HG03045 (cell line): ENCODE measurements at regions not wholly inside any gene's neighbourhood (a gene's known extent, or its start where the extent isn't known, plus 50 kb on each side); places are given as distances from the start of the nearest gene placed in this dataset.
"Not testable (repeated sequence)": the region's sequence is repeated elsewhere in the genome, so short reads cannot be mapped to it uniquely, and the experiment has no call there.

Experiments
- ATAC-seq: cut with Tn5 transposase; IDR thresholded peaks from one replicate; pipeline ENCODE4 v1.9.1; 2021; ENCODE audit warnings: mild to moderate bottlenecking, moderate library complexity; ENCODE audit not compliant: unreplicated experiment

- ATAC-seq, result no peak
Observed at GRCh38 chr22:47354668-47355387, 592.4 kb downstream of the TBC1D22A start.

GRCh38 chr22:47352920-47353700 is 590.7 kb downstream of the TBC1D22A start:
- no peak for ATAC-seq

- ATAC-seq, result no peak
Observed at GRCh38 chr22:47351836-47352579, 589.6 kb downstream of the TBC1D22A start.

DNA sequence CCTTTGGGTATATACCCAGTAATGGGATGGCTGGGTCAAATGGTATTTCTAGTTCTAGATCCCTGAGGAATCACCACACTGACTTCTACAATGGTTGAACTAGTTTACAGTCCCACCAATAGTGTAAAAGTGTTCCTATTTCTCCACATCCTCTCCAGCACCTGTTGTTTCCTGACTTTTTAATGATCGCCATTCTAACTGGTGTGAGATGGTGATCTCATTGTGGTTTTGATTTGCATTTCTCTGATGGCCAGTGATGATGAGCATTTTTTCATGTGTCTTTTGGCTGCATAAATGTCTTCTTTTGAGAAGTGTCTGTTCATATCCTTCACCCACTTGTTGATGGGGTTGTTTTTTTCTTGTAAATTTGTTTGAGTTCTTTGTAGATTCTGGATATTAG is 583.8 kb downstream of the TBC1D22A start:
- ATAC-seq, result not testable (repeated sequence)

- ATAC-seq, result no peak
Observed at GRCh38 chr22:47345025-47345424, 582.6 kb downstream of the TBC1D22A start.

DNA sequence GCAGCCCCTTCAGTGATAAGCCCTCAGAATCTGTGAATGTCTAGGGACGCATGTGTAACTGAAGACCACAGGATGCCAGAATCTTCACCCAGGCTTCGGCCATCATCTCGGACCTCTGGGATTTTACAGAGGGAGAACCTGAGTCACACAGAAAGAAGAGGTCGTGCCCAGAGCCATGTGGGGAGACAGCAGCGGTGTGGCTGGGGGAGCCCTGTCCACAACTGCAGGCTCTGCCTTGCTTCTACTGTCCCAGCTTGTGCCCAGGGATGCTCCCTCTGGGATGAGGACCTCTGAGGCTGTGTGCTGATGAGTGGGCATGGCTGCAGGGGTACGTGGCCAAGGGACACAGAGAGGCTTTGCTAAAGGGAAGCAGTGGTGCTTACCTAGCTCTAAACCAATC is 582.0 kb downstream of the TBC1D22A start:
- ATAC-seq, result no peak

- ATAC-seq, result no peak
Observed at GRCh38 chr22:47343611-47344010, 581.2 kb downstream of the TBC1D22A start.

- no peak for ATAC-seq
Observed at GRCh38 chr22:47342446-47342845, 580.0 kb downstream of the TBC1D22A start.

GRCh38 chr22:47341464-47341863 is 579.0 kb downstream of the TBC1D22A start:
- no peak for ATAC-seq

GRCh38 chr22:47340851-47341436 is 578.5 kb downstream of the TBC1D22A start:
- no peak for ATAC-seq

DNA sequence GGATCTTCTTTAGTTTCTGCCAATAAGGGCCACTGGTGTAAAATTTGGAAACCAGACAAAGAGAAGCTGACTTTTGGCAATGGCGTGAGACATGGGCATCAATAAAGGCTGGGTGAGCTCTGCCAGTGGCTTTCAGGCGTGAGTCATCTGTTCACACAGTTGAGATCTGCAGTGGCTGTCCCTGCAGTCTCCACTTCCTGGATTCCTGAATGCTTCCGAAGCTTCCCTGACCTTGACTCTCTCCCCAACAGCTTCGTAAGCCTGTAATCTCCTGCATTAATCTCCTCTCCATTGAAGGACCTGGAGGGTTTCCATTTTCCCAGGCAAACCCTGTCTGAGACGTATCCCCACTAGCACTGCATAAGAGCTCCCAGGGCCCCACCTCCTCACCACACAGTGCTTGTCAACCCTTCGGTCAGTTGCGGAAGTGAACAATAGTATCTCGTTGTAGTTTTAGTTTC is 574.7 kb downstream of the TBC1D22A start:
- no peak for ATAC-seq

DNA sequence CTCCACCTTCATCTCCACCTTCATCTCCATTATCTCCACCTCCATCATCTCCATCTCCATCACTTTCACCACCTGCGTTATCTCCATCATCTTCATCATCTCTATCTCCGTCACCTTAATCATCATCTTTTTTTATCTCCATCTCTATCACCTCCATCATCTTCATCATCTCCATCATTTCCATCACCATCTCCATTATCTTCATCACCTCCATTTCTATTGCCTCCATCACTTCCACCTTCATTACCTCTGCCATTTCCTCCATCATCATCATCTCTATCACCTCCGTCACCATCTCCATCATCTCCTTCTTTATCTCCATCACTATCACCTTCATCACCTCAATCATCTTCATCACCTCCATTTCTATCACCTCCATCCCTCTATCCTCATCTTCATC is 573.5 kb downstream of the TBC1D22A start:
- ATAC-seq, result no peak

DNA sequence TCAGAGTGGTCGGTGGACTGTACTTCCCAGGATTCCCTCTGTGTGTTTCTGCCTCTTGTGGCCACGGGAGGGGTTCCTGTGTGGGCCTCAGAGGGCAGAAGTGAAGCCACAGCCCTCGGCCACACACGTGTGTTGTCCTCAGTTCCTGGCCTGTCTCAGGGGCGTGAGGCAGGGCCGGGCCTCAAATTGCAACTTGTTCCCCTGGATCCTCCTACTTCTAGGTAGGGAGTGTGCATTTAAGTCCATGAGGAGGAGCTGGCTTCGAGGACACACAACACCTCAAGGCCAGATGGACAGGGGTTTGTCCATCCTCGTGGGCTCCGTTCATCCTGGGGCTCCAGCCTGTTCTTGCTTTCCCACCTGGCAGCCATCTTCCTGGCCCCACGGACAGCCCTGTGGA is 573.0 kb downstream of the TBC1D22A start:
- no peak for ATAC-seq

DNA sequence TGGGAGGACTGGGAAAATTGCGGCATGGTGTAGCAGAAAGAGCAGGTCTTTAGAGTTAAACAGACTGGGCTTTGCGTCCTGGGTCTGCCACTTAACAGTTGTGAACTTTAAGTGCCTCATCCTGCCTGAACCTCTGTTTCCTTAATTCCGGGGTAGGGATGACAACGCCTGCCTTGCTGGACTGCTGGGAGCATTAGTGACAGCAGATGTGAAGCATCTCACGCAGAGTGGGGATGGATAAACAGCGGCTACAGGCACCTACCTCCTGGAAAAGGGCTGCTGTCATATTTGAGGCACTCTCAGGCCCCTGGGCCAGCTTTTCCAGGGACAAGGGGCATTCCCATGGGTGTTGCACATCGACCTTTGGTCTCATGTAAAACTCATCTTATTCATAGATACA is 572.2 kb downstream of the TBC1D22A start:
- no peak for ATAC-seq

DNA sequence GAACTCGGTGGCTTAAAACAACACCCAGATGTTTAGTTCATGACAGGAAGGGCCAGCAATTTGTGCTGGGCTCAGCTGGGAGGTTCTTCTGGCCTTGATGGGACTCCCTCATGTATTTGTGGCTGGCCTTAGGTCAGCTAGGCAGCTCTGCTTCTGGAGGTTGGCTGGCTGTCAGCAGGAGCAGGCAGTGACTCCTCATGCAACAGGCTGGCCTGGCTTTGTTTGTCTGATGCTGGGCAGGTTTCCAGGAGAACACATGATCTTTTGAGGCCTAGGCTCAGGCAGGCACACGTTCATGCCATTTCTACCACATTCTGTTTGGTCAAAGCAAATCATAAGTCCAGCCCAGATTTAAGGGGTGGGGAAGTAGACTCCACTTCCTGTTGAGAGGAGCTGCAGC is 571.2 kb downstream of the TBC1D22A start:
- ATAC-seq, result no peak

DNA sequence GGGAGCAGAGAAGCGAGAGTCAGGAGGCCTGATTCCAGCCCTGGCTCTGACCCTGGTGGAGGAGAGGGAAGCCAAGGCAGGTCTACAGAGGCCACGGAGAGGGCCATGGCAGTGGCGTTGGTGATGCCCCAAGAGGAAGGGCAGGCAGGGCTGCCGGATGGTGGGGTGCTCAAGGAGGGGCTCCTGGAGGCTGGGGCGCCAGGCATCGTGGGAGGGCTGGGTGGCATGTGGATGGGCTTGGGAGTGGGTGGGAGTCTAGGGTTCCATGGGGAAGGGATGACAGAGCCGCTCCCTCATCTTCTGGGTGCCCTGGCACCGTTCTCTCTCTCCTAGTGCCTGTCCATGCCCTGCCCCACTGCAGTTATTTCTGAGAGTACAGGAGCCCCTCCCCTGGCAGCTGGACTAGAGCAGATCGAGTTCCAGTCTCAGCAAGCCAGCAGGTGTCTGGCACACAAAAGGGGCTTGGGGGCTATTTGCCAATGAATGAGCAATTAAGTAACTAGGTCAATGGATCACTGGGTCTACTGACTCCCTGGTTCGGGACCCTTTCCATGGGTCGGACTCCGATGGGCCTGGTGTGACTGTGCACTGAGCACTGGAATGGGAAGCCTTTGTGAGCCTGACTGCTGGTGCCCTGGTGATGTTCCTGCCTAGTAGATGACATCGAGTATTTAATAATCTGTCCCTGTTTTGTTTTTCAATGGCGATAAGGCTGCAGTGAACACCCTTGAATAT is 570.0 kb downstream of the TBC1D22A start:
- ATAC-seq, result no peak

DNA sequence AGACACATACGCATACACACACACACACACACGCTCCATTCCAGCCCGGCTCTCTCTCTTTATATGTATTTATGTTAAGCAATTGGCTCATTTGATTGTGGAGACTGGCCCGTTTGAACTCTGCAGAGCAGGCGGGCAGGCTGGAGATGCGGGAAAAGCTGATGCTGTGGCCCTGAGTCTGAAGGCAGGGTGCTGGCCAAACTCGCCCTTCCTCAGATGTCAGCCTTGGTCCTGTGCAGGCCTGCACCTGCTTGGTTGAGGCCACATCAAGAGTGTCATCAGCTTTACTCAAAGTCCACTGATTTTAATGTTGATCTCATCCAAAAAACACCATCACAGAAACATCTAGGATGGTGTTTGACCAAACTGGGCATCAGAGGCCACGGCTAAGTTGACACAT is 569.3 kb downstream of the TBC1D22A start:
- ATAC-seq, result no peak

DNA sequence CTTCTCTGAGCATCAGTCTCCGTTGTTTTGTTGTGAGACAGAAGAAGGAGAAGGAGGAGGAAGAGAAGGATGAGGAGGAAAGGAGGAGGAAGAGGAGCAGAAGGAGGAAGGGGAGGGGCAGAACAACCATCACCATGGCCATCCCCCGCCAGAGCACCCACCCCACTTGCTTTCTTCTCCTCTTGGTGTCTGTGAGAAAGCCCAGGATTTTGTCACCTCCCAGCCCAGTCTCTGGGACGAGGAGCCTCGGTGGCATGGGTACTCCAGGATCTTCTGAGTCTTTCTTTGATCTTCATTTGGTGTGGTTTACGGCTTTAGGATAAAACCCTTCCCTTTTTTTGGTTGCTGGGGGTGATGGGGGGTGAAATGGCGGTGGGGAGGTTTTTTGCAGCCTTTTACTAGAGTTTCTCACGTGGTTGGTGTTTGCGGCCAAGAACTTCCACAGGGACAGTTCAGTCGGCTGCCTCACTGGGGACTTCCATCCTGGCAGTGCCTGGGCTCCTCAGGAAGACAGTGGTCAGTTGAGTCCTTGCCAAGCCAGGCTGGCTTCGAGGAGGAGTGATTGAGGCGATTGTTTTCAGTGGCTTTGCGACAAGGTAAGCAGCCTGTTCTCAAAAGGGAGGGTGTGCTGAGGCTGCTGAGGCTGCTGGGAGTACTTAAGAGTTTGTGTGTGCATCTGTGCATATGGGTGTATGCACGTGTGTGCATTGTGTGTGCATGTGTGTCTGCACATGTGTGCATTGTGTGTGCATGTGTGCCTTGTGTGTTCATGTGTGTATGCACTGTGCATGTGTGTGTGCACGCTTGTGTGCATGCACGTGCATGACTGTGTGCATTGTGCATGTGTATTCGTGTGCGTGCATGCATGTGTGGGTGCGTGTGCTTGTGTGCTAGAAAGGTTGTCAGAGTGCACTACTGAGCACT is 567.5 kb downstream of the TBC1D22A start:
- ATAC-seq, result no peak

- no peak for ATAC-seq
Observed at GRCh38 chr22:47328550-47329243, 566.2 kb downstream of the TBC1D22A start.
